ENCODE measurements at regions not wholly inside any gene's neighbourhood (a gene's known extent, or its start where the extent isn't known, plus 50 kb on each side); places are given as distances from the start of the nearest gene placed in this dataset.

DNA sequence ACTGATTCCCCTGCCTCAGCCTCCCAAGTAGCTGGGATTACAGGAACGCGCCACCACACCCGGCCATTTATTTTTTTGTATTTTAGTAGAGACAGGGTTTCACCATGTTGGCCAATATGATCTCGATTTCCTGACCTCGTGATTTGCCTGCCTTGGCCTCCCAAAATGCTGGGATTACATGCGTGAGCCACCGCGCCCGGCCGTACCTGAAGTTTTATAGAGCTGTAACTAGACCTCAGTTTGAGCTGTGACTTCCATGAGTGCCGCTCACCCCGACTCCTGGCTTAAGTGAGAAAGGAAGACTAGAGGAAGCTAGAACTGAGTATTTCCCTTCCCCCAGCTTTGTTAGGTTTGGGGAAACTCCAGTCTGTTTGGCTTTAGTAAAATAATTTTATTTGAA lies 1283.1 kb downstream of the KCNT2 start:
- TF ChIP-seq EZH2 (IDR thresholded peaks at IDR 0.05; ENCODE audit: borderline replicate concordance, low read depth, low read length, severe bottlenecking) (no peak), POLR2A (IDR thresholded peaks at IDR 0.05; ENCODE audit: low read depth, low read length) (no peak), GATA2 (IDR thresholded peaks at IDR 0.05; ENCODE audit: insufficient read depth, insufficient read length, low read depth, low read length) (no peak)
- TF ChIP-seq, protein P1, sequence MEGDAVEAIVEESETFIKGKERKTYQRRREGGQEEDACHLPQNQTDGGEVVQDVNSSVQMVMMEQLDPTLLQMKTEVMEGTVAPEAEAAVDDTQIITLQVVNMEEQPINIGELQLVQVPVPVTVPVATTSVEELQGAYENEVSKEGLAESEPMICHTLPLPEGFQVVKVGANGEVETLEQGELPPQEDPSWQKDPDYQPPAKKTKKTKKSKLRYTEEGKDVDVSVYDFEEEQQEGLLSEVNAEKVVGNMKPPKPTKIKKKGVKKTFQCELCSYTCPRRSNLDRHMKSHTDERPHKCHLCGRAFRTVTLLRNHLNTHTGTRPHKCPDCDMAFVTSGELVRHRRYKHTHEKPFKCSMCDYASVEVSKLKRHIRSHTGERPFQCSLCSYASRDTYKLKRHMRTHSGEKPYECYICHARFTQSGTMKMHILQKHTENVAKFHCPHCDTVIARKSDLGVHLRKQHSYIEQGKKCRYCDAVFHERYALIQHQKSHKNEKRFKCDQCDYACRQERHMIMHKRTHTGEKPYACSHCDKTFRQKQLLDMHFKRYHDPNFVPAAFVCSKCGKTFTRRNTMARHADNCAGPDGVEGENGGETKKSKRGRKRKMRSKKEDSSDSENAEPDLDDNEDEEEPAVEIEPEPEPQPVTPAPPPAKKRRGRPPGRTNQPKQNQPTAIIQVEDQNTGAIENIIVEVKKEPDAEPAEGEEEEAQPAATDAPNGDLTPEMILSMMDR (IDR thresholded peaks at IDR 0.05; ENCODE audit: extremely low read depth in 1 of 2, insufficient read depth in 1 of 2, low read depth in 1 of 2, low read length in 2 of 2) = no peak
- TF ChIP-seq, protein P2, sequence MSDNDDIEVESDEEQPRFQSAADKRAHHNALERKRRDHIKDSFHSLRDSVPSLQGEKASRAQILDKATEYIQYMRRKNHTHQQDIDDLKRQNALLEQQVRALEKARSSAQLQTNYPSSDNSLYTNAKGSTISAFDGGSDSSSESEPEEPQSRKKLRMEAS (IDR thresholded peaks at IDR 0.05; ENCODE audit: insufficient read depth, insufficient read length) = no peak
